HG03175 (cell line): ENCODE measurements at regions not wholly inside any gene's neighbourhood (a gene's known extent, or its start where the extent isn't known, plus 50 kb on each side); places are given as distances from the start of the nearest gene placed in this dataset.
"Not testable (repeated sequence)": the region's sequence is repeated elsewhere in the genome, so short reads cannot be mapped to it uniquely, and the experiment has no call there.

ENCODE experiments used
- ATAC-seq: cut with Tn5 transposase; IDR thresholded peaks from one replicate; pipeline ENCODE4 v1.9.1; 2021; ENCODE audit warnings: mild to moderate bottlenecking, moderate library complexity; ENCODE audit not compliant: unreplicated experiment

DNA sequence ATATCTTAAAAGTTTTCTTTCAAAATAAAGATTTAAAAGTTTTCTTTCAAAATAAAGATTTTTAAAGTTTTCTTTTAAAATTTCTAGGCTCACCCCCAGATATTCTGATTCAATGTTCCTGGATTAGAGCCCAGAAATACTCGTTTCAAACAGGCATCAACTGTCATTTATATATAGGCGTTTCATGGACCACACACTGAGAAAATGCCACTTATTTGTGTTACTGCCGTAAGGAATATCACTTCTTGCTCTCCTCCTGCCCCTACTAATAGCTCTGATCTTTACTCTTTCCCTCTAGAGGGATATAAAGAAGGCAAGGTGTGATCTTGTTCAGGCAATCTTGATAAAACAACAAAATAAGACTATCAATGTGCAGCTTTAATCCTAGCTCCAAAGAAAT, 1324.1 kb downstream of the CDH8 start:
- no peak for ATAC-seq

DNA sequence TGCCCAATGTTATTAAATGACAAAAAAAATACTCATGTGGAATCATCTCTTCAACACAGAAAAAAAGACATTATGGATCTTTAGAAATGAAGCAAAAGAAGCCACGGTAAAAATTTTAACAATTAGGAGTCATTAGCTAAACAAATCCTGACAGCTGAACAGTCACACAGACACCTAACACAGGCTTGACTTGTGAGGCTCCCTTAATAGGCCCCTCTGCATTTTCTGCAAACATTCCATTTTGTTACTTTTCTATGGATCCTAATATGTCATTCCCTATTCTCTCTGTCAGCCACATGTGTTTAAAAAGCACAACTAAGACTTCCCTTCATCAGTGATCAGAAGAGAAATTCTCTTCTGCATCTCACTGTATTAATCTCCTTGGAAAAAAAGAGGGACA, 1331.5 kb downstream of the CDH8 start:
- no peak for ATAC-seq

GRCh38 chr16:60703096-60703495, 1333.1 kb downstream of the CDH8 start:
- no peak for ATAC-seq

- ATAC-seq = no peak
Observed at GRCh38 chr16:60686824-60687223, 1349.4 kb downstream of the CDH8 start.

GRCh38 chr16:60684002-60684401, 1352.2 kb downstream of the CDH8 start:
- ATAC-seq = no peak

DNA sequence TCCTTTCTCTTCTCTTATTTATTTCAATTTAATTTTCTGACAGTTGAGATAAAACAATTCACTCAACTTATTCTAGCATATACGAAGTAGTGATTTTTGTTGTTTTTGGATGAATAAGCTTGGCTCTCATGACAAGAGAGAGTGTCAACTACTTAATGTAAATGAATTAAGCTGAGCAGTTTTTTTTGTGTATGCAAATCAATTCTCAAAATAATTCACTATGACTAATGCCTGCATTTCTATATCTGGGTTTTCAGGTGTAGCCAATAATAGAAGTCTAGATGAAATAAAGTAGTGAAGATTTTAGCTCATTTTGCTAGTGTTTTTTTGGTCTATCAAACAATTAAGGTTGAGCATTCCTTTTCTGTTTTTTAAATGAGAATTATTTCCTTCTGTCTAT, 1354.0 kb downstream of the CDH8 start:
- no peak for ATAC-seq

- no peak for ATAC-seq
Observed at GRCh38 chr16:60681043-60681442, 1355.2 kb downstream of the CDH8 start.

DNA sequence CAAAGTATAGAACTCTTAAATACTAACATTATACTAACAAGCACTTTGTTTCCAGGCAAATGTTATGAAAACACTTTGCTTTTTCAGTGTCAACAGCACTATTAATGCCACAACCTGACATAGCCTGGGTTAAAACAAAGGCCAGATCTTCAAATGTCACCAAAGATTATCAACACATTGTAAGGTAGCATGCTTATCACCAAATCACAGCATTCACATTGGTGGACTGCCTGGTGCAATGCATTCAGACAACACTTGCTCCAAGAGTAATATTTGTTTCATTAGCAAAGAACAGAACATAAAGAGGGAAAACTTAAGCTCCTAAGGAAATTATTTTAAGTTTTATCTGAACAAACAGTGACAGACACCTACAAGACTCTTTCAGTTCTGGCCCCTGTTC, 1361.2 kb downstream of the CDH8 start:
- ATAC-seq = no peak

DNA sequence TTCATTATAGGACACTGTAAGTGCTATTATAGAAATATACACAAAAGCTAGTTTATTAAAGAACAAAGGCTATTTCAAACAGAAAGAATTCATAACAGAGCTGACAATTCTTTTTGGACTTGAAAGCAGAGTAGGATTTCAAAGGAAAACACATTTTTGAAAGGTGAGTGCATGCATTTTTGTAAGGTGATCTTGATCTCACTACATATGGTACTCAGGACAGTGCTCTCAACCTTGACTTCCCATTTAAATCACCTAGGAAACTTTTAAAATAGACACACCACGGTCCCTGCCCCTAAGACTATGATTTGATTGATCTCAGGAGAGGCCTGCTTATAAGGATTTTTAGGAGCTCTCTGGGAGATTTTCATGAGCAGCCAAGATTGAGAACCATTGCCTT, 1362.0 kb downstream of the CDH8 start:
- no peak for ATAC-seq

DNA sequence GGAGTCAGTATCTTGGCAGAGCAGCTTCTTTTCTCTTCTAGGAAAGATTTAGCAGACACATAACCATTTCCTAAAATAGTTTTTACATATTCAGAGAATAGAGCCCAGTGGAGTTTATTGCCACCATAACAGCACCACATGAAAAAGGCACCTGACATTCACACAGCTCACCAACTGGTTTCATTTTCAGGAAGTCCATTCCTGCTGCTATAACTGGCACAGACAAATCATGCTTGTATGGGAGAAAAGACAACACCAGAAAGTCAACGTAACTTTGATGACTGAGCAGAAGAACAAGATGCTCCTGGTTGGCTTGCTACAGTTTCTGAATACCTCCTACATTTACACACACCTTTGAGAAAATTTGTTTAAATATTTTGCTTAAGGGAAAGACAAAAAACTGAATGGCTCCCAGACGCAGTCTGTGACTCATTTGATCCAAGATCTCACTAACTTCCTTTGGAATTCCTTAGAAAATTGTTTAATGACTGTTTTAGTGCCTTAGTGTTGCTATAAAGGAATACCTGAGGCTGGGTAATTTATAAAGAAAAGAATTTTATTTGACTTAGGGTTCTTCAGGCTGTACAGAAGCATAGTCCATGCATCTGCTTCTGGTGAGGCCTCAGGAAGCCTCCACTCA, 1380.6 kb downstream of the CDH8 start:
- no peak for ATAC-seq

- no peak for ATAC-seq
Observed at GRCh38 chr16:60651346-60651745, 1384.9 kb downstream of the CDH8 start.

DNA sequence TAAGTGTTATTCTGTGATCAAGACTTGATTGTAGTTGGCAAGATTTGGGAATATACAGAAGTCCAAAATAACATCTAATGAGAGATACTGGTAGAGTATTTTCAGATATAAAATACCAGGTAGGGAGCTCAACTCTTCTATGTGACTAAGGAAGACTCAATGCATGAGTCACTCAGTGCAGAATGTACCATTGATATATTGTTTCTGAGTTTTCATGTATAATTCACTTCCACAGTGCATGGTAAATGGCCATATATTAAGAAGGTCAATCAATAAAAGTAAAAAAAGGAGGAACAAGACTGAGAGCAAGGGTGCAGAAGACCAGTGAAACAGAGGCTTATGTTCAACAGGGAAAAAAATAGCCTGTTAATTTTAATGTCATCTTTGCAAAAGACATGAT, 1387.9 kb downstream of the CDH8 start:
- ATAC-seq = no peak

- ATAC-seq = not testable (repeated sequence)
Observed at GRCh38 chr16:60647388-60647787, 1388.8 kb downstream of the CDH8 start.

DNA sequence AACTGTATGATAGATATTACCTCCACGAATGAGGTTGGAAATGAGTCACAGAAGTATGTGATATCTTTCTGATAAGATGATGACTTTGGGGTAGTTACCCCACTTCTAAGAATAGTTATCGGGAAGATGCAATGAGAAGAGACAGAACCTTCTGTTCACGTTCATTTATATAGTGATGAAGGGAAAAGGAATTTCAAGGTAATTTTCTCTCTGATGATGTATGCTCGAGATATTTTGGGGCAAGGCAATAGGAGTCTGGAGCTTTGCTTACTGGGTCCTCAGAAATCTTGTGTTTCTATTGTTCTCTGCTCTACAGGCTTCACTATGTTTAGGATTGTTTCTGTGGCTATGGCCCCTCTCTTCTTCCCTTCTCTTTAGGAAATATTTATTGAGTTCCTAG, 1389.6 kb downstream of the CDH8 start:
- ATAC-seq = no peak

- ATAC-seq = no peak
Observed at GRCh38 chr16:60645541-60645940, 1390.7 kb downstream of the CDH8 start.

GRCh38 chr16:60642956-60643355, 1393.3 kb downstream of the CDH8 start:
- ATAC-seq = no peak

DNA sequence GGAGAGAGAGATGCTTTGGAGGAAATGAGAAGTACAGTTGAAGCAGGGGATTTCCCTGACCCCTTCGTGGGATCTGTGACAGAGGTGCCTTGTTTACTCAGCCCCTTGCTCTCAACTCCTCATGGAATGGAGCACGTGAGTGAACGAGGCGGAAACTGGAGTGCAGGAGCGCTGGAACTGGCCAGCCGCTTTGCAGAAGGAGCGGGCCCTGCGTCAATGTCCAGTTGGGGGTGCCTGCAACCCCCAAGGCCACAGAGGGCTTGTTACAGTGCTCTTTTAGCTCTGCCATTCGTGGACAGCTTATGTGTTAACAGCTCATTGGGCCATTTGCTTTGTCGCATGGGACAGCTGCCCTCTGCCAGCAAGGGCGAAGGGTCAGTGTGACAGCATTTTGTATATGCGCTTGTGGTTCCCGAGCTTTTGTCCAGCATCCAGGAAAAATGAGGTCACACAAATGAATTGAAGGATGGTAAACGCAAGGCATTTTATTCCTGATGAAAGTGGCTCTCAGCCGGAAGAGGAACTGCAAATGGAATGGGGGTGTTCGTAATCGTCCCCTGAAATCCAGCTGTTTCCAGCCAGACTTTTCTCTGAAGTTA, 1395.1 kb downstream of the CDH8 start:
- ATAC-seq = no peak

DNA sequence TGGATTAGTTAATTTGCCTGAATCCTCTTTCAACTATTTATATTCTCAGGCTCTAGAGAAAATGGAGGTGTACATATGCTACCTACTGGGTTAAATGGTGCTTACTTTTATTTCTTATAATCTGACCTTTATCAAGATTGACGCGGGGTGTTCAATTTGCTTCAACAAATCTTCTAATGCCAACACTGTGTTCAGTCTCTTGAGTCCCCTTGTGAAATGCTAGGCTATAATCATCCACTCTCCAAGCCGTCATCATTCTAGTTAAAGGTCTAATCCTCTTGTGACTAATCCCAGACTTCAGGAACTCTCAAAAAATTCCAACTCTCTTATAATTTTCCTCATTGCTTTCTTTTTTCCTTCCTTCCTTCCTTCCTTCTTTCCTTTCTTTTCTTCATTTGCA, 1396.2 kb downstream of the CDH8 start:
- ATAC-seq = no peak

- ATAC-seq = not testable (repeated sequence)
Observed at GRCh38 chr16:60636636-60637035, 1399.6 kb downstream of the CDH8 start.

GRCh38 chr16:60636117-60636516, 1400.1 kb downstream of the CDH8 start:
- ATAC-seq = no peak

- no peak for ATAC-seq
Observed at GRCh38 chr16:60635548-60635947, 1400.7 kb downstream of the CDH8 start.

GRCh38 chr16:60611844-60612243, 1424.4 kb downstream of the CDH8 start:
- no peak for ATAC-seq

DNA sequence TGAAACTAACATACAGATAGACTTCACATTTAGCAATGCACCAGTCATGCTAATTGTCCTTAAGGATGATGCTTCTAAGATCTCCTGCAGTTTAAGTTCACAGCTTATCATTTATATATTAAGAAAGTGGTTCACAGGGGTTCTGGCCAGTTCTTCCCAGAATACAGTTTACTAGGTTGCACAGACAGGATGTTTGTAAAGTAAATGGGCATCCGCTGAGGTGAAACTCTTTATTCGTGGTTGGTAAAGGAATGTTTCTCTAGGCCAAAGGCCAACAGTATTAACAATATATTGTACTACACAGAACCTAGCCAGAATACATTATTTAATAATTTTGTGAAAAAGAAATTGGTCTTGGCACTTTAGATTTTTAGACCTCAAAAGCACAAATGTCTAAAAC, 1427.3 kb downstream of the CDH8 start:
- ATAC-seq = no peak
